RWPE1 (cell line): ENCODE measurements at regions not wholly inside any gene's neighbourhood (a gene's known extent, or its start where the extent isn't known, plus 50 kb on each side); places are given as distances from the start of the nearest gene placed in this dataset.

Experiments used
- CTCF ChIA-PET: fragments of 350-600 bp; sonication (Branson Sonifier 250); formaldehyde crosslinking; extraction: SDS; loops from one replicate; lab custom pipeline; 2021; lab: Yijun Ruan, JAX
- POLR2A ChIA-PET: fragments of 400-600 bp; formaldehyde crosslinking; extraction: SDS; loops from one replicate; lab custom pipeline; 2020; ENCODE audit warnings: antibody characterized with exemption; ENCODE audit not compliant: low non-redundant PET; lab: Yijun Ruan, JAX
- DNase-seq: peaks from one replicate; pipeline ENCODE4 v3.0.0; 2012; ENCODE audit warnings: low spot score
- H3K27ac ChIP-seq: fragments of 450-650 bp; 2 replicates; pipeline ENCODE4 v1.5.1; 2017
- CTCF ChIP-seq: fragments of 450-650 bp; conservative IDR thresholded peaks from 2 replicates; pipeline ENCODE4 v1.5.1; 2017; ENCODE audit warnings: low read depth, mild to moderate bottlenecking

GRCh38 chr3:118793176-118793575 lies 241.5 kb downstream of the IGSF11 start:
- no peak for TF ChIP-seq CTCF
- no peak overlapping the region for H3K27ac ChIP-seq
- DNase-seq: no peak
- ChIA-PET CTCF (interaction anchor here (0.7 kb wide), 1 partner anchor 483 kb away, joined by 3 read pairs; no protein-coding TSS in a partner anchor), POLR2A (no interaction called here)

- POLR2A ChIA-PET: no interaction called here
- CTCF ChIA-PET: no interaction called here
- DNase-seq: no peak
- TF ChIP-seq CTCF: no peak
- no peak overlapping the region for H3K27ac ChIP-seq
Measured at GRCh38 chr3:118799303-118799702, 235.3 kb downstream of the IGSF11 start.

GRCh38 chr3:118801899-118802298 lies 232.7 kb downstream of the IGSF11 start:
- H3K27ac ChIP-seq: no peak overlapping the region
- POLR2A ChIA-PET: no interaction called here
- no peak for TF ChIP-seq CTCF
- CTCF ChIA-PET: no interaction called here
- DNase-seq: no peak

GRCh38 chr3:118802325-118803095 lies 232.1 kb downstream of the IGSF11 start:
- CTCF ChIA-PET: no interaction called here
- POLR2A ChIA-PET: no interaction called here

GRCh38 chr3:118803096-118803476 lies 231.6 kb downstream of the IGSF11 start:
- ChIA-PET POLR2A (no interaction called here), CTCF (interaction anchor here (0.6 kb wide), 1 partner anchor 805 kb away, joined by 4 read pairs; no protein-coding TSS in a partner anchor)
- H3K27ac ChIP-seq: no peak overlapping the region
- no peak for TF ChIP-seq CTCF
- DNase-seq: no peak

More at GRCh38 chr3:118802325-118803095, 232.1 kb downstream of the IGSF11 start:
- no peak for TF ChIP-seq CTCF
- no peak for DNase-seq
- no peak overlapping the region for H3K27ac ChIP-seq

GRCh38 chr3:118805007-118805406 lies 229.6 kb downstream of the IGSF11 start:
- DNase-seq: no peak
- POLR2A ChIA-PET: no interaction called here
- TF ChIP-seq CTCF: no peak
- no peak overlapping the region for H3K27ac ChIP-seq
- CTCF ChIA-PET: no interaction called here
